Adrenal gland (tissue), 9 donors: ENCODE measurements at regions not wholly inside any gene's neighbourhood (a gene's known extent, or its start where the extent isn't known, plus 50 kb on each side); places are given as distances from the start of the nearest gene placed in this dataset.

Experiments used
- DNase-seq, 7 donors: peaks; one replicate each; pipeline ENCODE4 v3.0.0-alpha.2; 2019 to 2020
- H3K27ac ChIP-seq, 5 donors: fragments of 200-600 bp; sonication (generic) in 4 of 5; 1 replicate in 3 of 5; 2 replicates in 2 of 5; pipeline versions ENCODE4 v1.5.1 to v1.8.0; 2016 to 2020; ENCODE audit warnings: mild to moderate bottlenecking in 1 of 5
- H3K27me3 ChIP-seq: fragments of 200-600 bp; 2 replicates; pipeline ENCODE4 v1.8.0; 2021
- H3K36me3 ChIP-seq, 2 donors: fragments of 200-600 bp; replicated peaks in 1 of 2; 1 replicate in 1 of 2; 2 replicates in 1 of 2; pipeline versions ENCODE4 v1.5.1 to v1.8.0; 2018 to 2022
- H3K4me1 ChIP-seq, 2 donors: fragments of 200-600 bp; replicated peaks in 1 of 2; 1 replicate in 1 of 2; 2 replicates in 1 of 2; pipeline versions ENCODE4 v1.5.1 to v1.8.0; 2018 to 2021
- H3K4me3 ChIP-seq, 4 donors: fragments of 200-600 bp; sonication (generic) in 3 of 4; one replicate each; pipeline ENCODE4 v1.5.1; 2016 to 2018
- H3K9me3 ChIP-seq, 3 donors: fragments of 200-600 bp; sonication (generic) in 1 of 3; replicated peaks in 1 of 3; 1 replicate in 2 of 3; 2 replicates in 1 of 3; pipeline versions ENCODE4 v1.5.1 to v1.8.0; 2016 to 2021
- CTCF ChIP-seq, 6 experiments: fragments of 450-650 bp in 4 of 6; fragments of 200-600 bp in 2 of 6; sonication (generic) in 1 of 6; IDR thresholded peaks; 1 replicate in 5 of 6; 2 replicates in 1 of 6; pipeline versions ENCODE4 v1.5.1 to v1.8.0; 2016 to 2021; ENCODE audit warnings: antibody characterized with exemption in 6 of 6, mild to moderate bottlenecking in 2 of 6, moderate library complexity in 1 of 6
- POLR2A ChIP-seq, 2 donors: fragments of 450-650 bp; IDR thresholded peaks; one replicate each; pipeline ENCODE4 v1.6.1; 2017; ENCODE audit warnings: antibody characterized with exemption in 2 of 2, mild to moderate bottlenecking in 2 of 2, moderate library complexity in 1 of 2
- WGBS, 4 donors: extraction: QIAGEN DNeasy Blood & Tissue Kit in 2 of 4; methylation state at CpG; one replicate each; pipeline versions ENCODE4 v1.1.5 to v1.1.7; 2013 to 2017; 5-methylcytosine and 5-hydroxymethylcytosine counted together
- intact Hi-C, 2 donors: fragments of 100-400 bp; cut with DNase I; formaldehyde crosslinking; loops; one replicate each; pipeline versions ENCODE4 v1.14.1 to v1.15.0; 2022 to 2023
- donor health status: healthy with polysubstance abuse.
- donor health status: Bipolar disorder and iron deficiency.
- donor health status: DM: yes; HTN: yes; CAD: no.
- donor health status: DM: no; HTN: no; CAD: no.
- donor health status: DM: no; HTN: no; CAD: no.

- peaks cover 4 to 19% of the 10 kb centered on the region in 2 donors for H3K4me1 ChIP-seq
- WGBS, 4 donors = 89 to 96% (median 91%) methylated on average over 11 of the region's 11 CpGs
Observed at GRCh38 chr22:25389541-25389919, 170.1 kb downstream of the CRYBB2 start.

GRCh38 chr22:25390297-25391240 lies 171.1 kb downstream of the CRYBB2 start:
- no peaks in the 10 kb centered on the region for H3K27me3 ChIP-seq
- DNase-seq = no peak
- TF ChIP-seq POLR2A (IDR thresholded peaks at IDR 0.05) (no peak), CTCF (IDR thresholded peaks at IDR 0.05) (no peak)
- H3K9me3 ChIP-seq = no peaks in the 10 kb centered on the region
- WGBS, 4 donors = 88 to 95% (median 91%) methylated on average over 4 to 20 of the region's 20 CpGs
- intact Hi-C loops = no loop called here
- no peak overlapping the region for H3K4me3 ChIP-seq
- H3K36me3 ChIP-seq = no peaks in the 10 kb centered on the region
- H3K4me1 ChIP-seq = peaks cover 8 to 23% of the 10 kb centered on the region in 2 donors
- no peak overlapping the region for H3K27ac ChIP-seq

More at GRCh38 chr22:25389541-25389919, 170.1 kb downstream of the CRYBB2 start:
- TF ChIP-seq CTCF (IDR thresholded peaks at IDR 0.05) (no peak), POLR2A (IDR thresholded peaks at IDR 0.05) (no peak)
- no peaks in the 10 kb centered on the region for H3K9me3 ChIP-seq
- intact Hi-C loops = no loop called here
- H3K36me3 ChIP-seq = no peaks in the 10 kb centered on the region
- H3K27me3 ChIP-seq = no peaks in the 10 kb centered on the region
- H3K4me3 ChIP-seq = no peak overlapping the region
- H3K27ac ChIP-seq = no peak overlapping the region
- DNase-seq = no peak

GRCh38 chr22:25392584-25392983 lies 171.9 kb upstream of the GRK3 start:
- Histone ChIP-seq H3K36me3 (no peaks in the 10 kb centered on the region), H3K27ac (no peak overlapping the region), H3K9me3 (no peaks in the 10 kb centered on the region), H3K27me3 (no peaks in the 10 kb centered on the region), H3K4me1 (peaks cover 10 to 24% of the 10 kb centered on the region in 2 donors), H3K4me3 (no peak overlapping the region)
- no peak for TF ChIP-seq POLR2A (IDR thresholded peaks at IDR 0.05)
- TF ChIP-seq CTCF (IDR thresholded peaks at IDR 0.05) = no peak
- 88 to 97% (median 94%) methylated on average over 7 to 8 of the region's 8 CpGs for WGBS, 4 donors
- intact Hi-C loops = no loop called here
- no peak for DNase-seq

GRCh38 chr22:25393121-25393805 lies 171.2 kb upstream of the GRK3 start:
- no peak for DNase-seq
- no peaks in the 10 kb centered on the region for H3K27me3 ChIP-seq
- no peak for TF ChIP-seq POLR2A (IDR thresholded peaks at IDR 0.05)
- TF ChIP-seq CTCF (IDR thresholded peaks at IDR 0.05) = no peak
- no peak overlapping the region for H3K4me3 ChIP-seq
- H3K4me1 ChIP-seq = peaks cover 10 to 22% of the 10 kb centered on the region in 2 donors
- 92 to 98% (median 96%) methylated on average over 8 to 15 of the region's 15 CpGs for WGBS, 4 donors
- intact Hi-C loops = no loop called here
- no peaks in the 10 kb centered on the region for H3K36me3 ChIP-seq
- no peaks in the 10 kb centered on the region for H3K9me3 ChIP-seq
- H3K27ac ChIP-seq = no peak overlapping the region
